MM.1S (cell line): ENCODE measurements at regions not wholly inside any gene's neighbourhood (a gene's known extent, or its start where the extent isn't known, plus 50 kb on each side); places are given as distances from the start of the nearest gene placed in this dataset.

Source experiments
- DNase-seq: peaks from one replicate; pipeline ENCODE4 v3.0.0-alpha.2; 2015
- H2AFZ ChIP-seq: fragments of 300-600 bp; sonication (generic); 2 replicates; pipeline ENCODE4 v1.6.0; 2016; ENCODE audit warnings: antibody characterized with exemption, low read length
- H3F3A ChIP-seq: fragments of 300-600 bp; sonication (generic); 2 replicates; pipeline ENCODE4 v1.6.1; 2016; ENCODE audit warnings: mild to moderate bottlenecking, antibody characterized with exemption, low read length, moderate library complexity, mixed read lengths; ENCODE audit not compliant: insufficient read depth
- H3K27ac ChIP-seq: fragments of 300-600 bp; sonication (generic); 2 replicates; pipeline ENCODE4 v1.5.1; 2016; ENCODE audit warnings: mild to moderate bottlenecking, low read length
- H3K27me3 ChIP-seq: fragments of 300-600 bp; sonication (generic); replicated peaks from 2 replicates; pipeline ENCODE4 v1.6.0; 2016; ENCODE audit warnings: low read length; ENCODE audit not compliant: insufficient read depth
- H3K36me3 ChIP-seq: fragments of 300-600 bp; sonication (generic); replicated peaks from 2 replicates; pipeline ENCODE4 v1.6.1; 2016; ENCODE audit warnings: mild to moderate bottlenecking, low read length, mixed read lengths; ENCODE audit not compliant: insufficient read depth
- H3K4me1 ChIP-seq: fragments of 300-600 bp; sonication (generic); 2 replicates; pipeline ENCODE4 v1.6.1; 2016; ENCODE audit warnings: low read length, mixed read lengths
- H3K4me2 ChIP-seq: fragments of 300-600 bp; sonication (generic); 2 replicates; pipeline ENCODE4 v1.6.0; 2016; ENCODE audit warnings: low read depth, low read length
- H3K4me3 ChIP-seq: fragments of 300-600 bp; sonication (generic); 2 replicates; pipeline ENCODE4 v1.5.1; 2016; ENCODE audit warnings: low read length, mixed read lengths
- H3K79me2 ChIP-seq: fragments of 300-600 bp; sonication (generic); 2 replicates; pipeline ENCODE4 v1.6.1; 2016; ENCODE audit warnings: mixed run types, low read length, mixed read lengths
- H3K9ac ChIP-seq: fragments of 300-600 bp; sonication (generic); 2 replicates; pipeline ENCODE4 v1.6.1; 2016; ENCODE audit warnings: low read length, mixed read lengths
- H3K9me2 ChIP-seq: fragments of 300-600 bp; sonication (generic); replicated peaks from 2 replicates; pipeline ENCODE4 v1.6.1; 2016; ENCODE audit warnings: mild to moderate bottlenecking, low read length, mixed read lengths; ENCODE audit not compliant: insufficient read depth
- H3K9me3 ChIP-seq: fragments of 300-600 bp; sonication (generic); replicated peaks from 2 replicates; pipeline ENCODE4 v1.6.1; 2016; ENCODE audit warnings: mild to moderate bottlenecking, low read length, mixed read lengths; ENCODE audit not compliant: insufficient read depth
- H4K20me1 ChIP-seq: fragments of 300-600 bp; sonication (generic); 2 replicates; pipeline ENCODE4 v1.6.1; 2016; ENCODE audit warnings: mild to moderate bottlenecking, low read length, moderate library complexity, mixed read lengths; ENCODE audit not compliant: insufficient read depth
- CTCF ChIP-seq: fragments of 300-600 bp; sonication (generic); IDR thresholded peaks from 2 replicates; pipeline ENCODE4 v1.5.1; 2016; ENCODE audit warnings: antibody characterized with exemption, low read length, mixed read lengths
- EZH2 ChIP-seq: fragments of 300-600 bp; sonication (generic); optimal IDR thresholded peaks from 2 replicates; pipeline ENCODE3; 2017; ENCODE audit warnings: low read depth, mild to moderate bottlenecking, antibody characterized with exemption, low read length, mixed read lengths
- EZH2phosphoT487 ChIP-seq: fragments of 300-600 bp; sonication (generic); IDR thresholded peaks from 2 replicates; pipeline ENCODE4 v1.6.1; 2018; ENCODE audit warnings: antibody characterized with exemption, low read length

- Histone ChIP-seq H3K9ac (no peak overlapping the region), H3K27ac (no peak overlapping the region), H3F3A (no peaks in the 10 kb centered on the region), H3K4me1 (no peaks in the 10 kb centered on the region), H3K79me2 (no peaks in the 10 kb centered on the region), H2AFZ (no peak overlapping the region), H3K4me3 (no peak overlapping the region), H3K4me2 (no peak overlapping the region), H3K9me3 (no peaks in the 10 kb centered on the region), H3K36me3 (no peaks in the 10 kb centered on the region), H4K20me1 (no peaks in the 10 kb centered on the region), H3K27me3 (no peaks in the 10 kb centered on the region), H3K9me2 (no peaks in the 10 kb centered on the region)
- DNase-seq = no peak
- TF ChIP-seq EZH2phosphoT487 = no peak
- TF ChIP-seq EZH2 = no peak
- no peak for TF ChIP-seq CTCF
These were observed 218.5 kb upstream of the ROBO1 start for GRCh38 chr3:79986338-79986737.

- DNase-seq = no peak
- Histone ChIP-seq H2AFZ (no peak overlapping the region), H3K9me3 (no peaks in the 10 kb centered on the region), H3K4me1 (no peaks in the 10 kb centered on the region), H3F3A (no peaks in the 10 kb centered on the region), H3K9ac (no peak overlapping the region), H3K27ac (no peak overlapping the region), H3K79me2 (no peaks in the 10 kb centered on the region), H3K36me3 (no peaks in the 10 kb centered on the region), H3K9me2 (no peaks in the 10 kb centered on the region), H3K4me3 (no peak overlapping the region), H3K4me2 (no peak overlapping the region), H3K27me3 (no peaks in the 10 kb centered on the region), H4K20me1 (no peaks in the 10 kb centered on the region)
- TF ChIP-seq EZH2phosphoT487 (no peak), CTCF (no peak), EZH2 (no peak)
These were observed 218.0 kb upstream of the ROBO1 start for GRCh38 chr3:79985816-79986215.

GRCh38 chr3:79983118-79983517 is 215.3 kb upstream of the ROBO1 start:
- Histone ChIP-seq H3K4me2 (no peak overlapping the region), H2AFZ (no peak overlapping the region), H3K27ac (no peak overlapping the region), H3K79me2 (no peaks in the 10 kb centered on the region), H3K9me3 (no peaks in the 10 kb centered on the region), H3K4me3 (no peak overlapping the region), H3K4me1 (no peaks in the 10 kb centered on the region), H4K20me1 (no peaks in the 10 kb centered on the region), H3F3A (no peaks in the 10 kb centered on the region), H3K36me3 (no peaks in the 10 kb centered on the region), H3K9me2 (no peaks in the 10 kb centered on the region), H3K9ac (no peak overlapping the region), H3K27me3 (no peaks in the 10 kb centered on the region)
- DNase-seq = no peak
- TF ChIP-seq EZH2phosphoT487 (no peak), EZH2 (no peak), CTCF (no peak)
